Progenitor cell of endocrine pancreas (in vitro differentiated cells): ENCODE measurements at regions not wholly inside any gene's neighbourhood (a gene's known extent, or its start where the extent isn't known, plus 50 kb on each side); places are given as distances from the start of the nearest gene placed in this dataset.

Experiments
- DNase-seq: peaks from one replicate; pipeline ENCODE4 v3.0.0; 2021; ENCODE audit warnings: low spot score; ENCODE audit not compliant: unreplicated experiment
- H3K27ac Mint-ChIP-seq: 2 replicates; pipeline ENCODE4 v1.8.0; 2021; ENCODE audit warnings: mild to moderate bottlenecking, moderate library complexity, mixed read lengths
- H3K27me3 Mint-ChIP-seq: 2 replicates; pipeline ENCODE4 v1.8.0; 2021; ENCODE audit warnings: mixed read lengths
- H3K36me3 Mint-ChIP-seq: 2 replicates; pipeline ENCODE4 v1.8.0; 2022; ENCODE audit warnings: mixed read lengths; ENCODE audit not compliant: insufficient read depth
- H3K4me1 Mint-ChIP-seq: 2 replicates; pipeline ENCODE4 v1.8.0; 2021; ENCODE audit warnings: low read depth, mixed read lengths
- H3K4me3 Mint-ChIP-seq: 2 replicates; pipeline ENCODE4 v1.8.0; 2021; ENCODE audit warnings: low read depth, mild to moderate bottlenecking, moderate library complexity, mixed read lengths
- H3K9me3 Mint-ChIP-seq: 2 replicates; pipeline ENCODE4 v1.8.0; 2021; ENCODE audit warnings: low read depth, mixed read lengths
- CTCF ChIP-seq: fragments of 200-600 bp; sonication (generic); IDR thresholded peaks from one replicate; pipeline ENCODE4 v1.5.0; 2021; ENCODE audit warnings: antibody characterized with exemption, mild to moderate bottlenecking; ENCODE audit not compliant: unreplicated experiment

GRCh38 chr3:66593978-66594377 lies 93.2 kb upstream of the LRIG1 start:
- Mint-ChIP-seq H3K4me3 (no peak overlapping the region), H3K4me1 (peaks cover 9% of the 10 kb centered on the region), H3K27ac (no peak overlapping the region), H3K9me3 (no peaks in the 10 kb centered on the region), H3K27me3 (peaks cover 33% of the 10 kb centered on the region), H3K36me3 (no peaks in the 10 kb centered on the region)
- no peak for TF ChIP-seq CTCF
- no peak for DNase-seq

- no peaks in the 10 kb centered on the region for H3K36me3 Mint-ChIP-seq
- no peak for TF ChIP-seq CTCF
- H3K27ac Mint-ChIP-seq = no peak overlapping the region
- no peak overlapping the region for H3K4me3 Mint-ChIP-seq
- H3K27me3 Mint-ChIP-seq = peaks cover 21% of the 10 kb centered on the region
- peaks cover 11% of the 10 kb centered on the region for H3K4me1 Mint-ChIP-seq
- DNase-seq = no peak
- H3K9me3 Mint-ChIP-seq = no peaks in the 10 kb centered on the region
Observed at GRCh38 chr3:66597308-66597863, 96.6 kb upstream of the LRIG1 start.

- H3K4me3 Mint-ChIP-seq = no peak overlapping the region
- peaks cover 7% of the 10 kb centered on the region for H3K4me1 Mint-ChIP-seq
- no peaks in the 10 kb centered on the region for H3K9me3 Mint-ChIP-seq
- peaks cover 13% of the 10 kb centered on the region for H3K27me3 Mint-ChIP-seq
- no peak for TF ChIP-seq CTCF
- H3K36me3 Mint-ChIP-seq = no peaks in the 10 kb centered on the region
- no peak for DNase-seq
- no peak overlapping the region for H3K27ac Mint-ChIP-seq
Observed at GRCh38 chr3:66598168-66598567, 97.3 kb upstream of the LRIG1 start.

- Mint-ChIP-seq H3K4me3 (no peak overlapping the region), H3K36me3 (no peaks in the 10 kb centered on the region), H3K4me1 (peaks cover 8% of the 10 kb centered on the region), H3K27me3 (peaks cover 6% of the 10 kb centered on the region), H3K9me3 (peaks cover 3% of the 10 kb centered on the region), H3K27ac (no peak overlapping the region)
- no peak for TF ChIP-seq CTCF
- no peak for DNase-seq
Observed at GRCh38 chr3:66602237-66602636, 101.4 kb upstream of the LRIG1 start.

GRCh38 chr3:66602691-66603090 lies 101.9 kb upstream of the LRIG1 start:
- no peak for TF ChIP-seq CTCF
- peaks cover 8% of the 10 kb centered on the region for H3K4me1 Mint-ChIP-seq
- H3K27ac Mint-ChIP-seq = peak overlapping the region; percentile 5
- peaks cover 6% of the 10 kb centered on the region for H3K27me3 Mint-ChIP-seq
- H3K4me3 Mint-ChIP-seq = no peak overlapping the region
- no peaks in the 10 kb centered on the region for H3K36me3 Mint-ChIP-seq
- no peak for DNase-seq
- peaks cover 3% of the 10 kb centered on the region for H3K9me3 Mint-ChIP-seq
